ENCODE measurements at regions not wholly inside any gene's neighbourhood (a gene's known extent, or its start where the extent isn't known, plus 50 kb on each side); places are given as distances from the start of the nearest gene placed in this dataset.

DNA sequence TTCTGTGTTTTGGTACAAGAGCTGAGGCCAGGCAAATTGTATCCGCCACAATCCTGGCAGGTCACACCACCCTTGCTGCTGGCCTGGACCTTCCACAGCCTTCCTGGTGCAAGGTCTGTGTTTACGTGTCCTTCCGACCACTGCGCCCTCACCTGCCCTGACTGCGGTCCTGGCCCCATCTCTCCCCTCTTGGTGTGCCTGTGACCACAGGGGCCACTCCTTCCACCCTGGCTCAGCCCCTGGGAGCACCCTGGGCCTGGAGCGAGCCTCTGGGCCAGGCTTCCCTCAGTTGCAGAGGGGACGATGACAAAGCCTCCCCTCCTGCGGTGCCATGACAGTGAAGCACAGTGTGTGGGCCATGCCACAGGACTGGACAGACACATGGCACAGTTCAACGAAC, 104.5 kb downstream of the PLXNA1 start:
- DNase-seq (ENCODE audit: low read depth in 3 of 3, low spot score in 2 of 3), result no peak

DNA sequence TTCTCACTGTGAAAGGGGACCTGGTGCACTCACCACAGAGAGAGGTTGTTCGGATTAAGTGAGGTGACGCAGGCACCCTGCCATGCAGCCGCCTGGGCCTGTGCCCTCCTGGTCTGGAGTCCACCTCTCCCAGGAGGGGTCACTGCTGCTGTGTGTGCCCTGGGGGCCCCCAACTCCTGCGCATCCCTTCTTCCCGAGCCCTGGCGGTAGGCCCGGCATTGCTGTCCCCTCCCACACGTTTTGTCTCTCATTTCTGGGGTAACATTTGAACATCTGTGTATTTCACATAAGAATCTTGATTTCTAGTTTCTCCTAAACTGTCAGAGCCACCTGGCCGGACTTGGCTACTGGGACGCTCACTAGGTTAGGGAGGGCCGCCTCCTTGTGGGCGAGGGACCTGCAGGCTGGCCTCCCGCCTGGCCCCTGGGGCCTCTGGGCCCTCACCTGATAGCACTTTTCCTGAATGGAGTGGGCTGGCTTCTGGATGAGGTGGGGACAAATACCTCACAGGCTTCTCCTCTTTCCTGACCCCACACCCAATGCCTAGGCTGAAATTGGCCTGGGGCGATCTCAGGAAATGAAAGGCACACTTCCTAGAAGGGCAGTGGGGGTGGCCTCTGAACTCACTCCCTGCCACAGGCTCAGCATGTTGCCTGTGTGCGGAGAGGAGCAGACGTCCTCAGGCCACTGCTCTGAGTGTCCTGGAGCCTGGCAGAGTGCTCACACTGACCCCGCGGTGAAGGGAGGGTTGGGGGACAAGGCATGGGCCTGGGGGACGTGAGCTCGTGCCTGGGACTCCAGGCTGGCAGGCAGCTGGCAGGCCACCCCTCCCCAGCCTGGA, 104.2 kb upstream of the PRR23E start:
- DNase-seq (ENCODE audit: low read depth in 3 of 3, low spot score in 2 of 3), result no peak

DNA sequence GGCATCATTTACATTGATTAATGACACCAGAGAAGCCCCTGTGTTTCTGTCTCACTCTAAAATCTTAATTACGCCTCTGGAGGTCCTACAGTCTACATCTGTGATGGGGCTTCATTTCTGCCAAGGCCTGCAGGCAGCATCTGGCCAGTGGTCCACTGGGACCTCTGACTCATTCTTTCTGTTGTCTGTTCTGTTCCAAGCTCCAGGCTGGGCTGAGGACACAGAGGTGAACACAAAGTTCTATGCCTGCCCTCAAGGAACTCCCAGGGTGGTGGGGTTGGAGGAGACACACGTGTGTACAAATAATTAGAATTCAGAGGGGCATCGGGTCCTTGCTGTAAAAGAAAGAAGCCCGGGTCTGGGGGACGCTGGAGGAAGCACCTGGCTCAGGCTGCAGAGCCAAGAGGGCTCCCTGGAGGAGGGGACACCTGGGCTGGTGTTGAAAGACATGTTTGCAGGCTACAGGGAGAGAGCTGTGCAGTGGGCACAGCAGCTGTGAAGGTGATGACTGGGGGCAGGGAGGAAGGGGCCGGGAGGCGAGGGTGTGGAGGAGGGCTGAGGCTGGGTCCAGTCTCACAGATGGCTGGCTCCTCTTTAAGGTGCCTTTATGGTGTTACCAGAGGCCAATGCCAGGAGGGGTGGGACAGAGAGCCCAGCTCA, 103.3 kb upstream of the PRR23E start:
- no peak for DNase-seq (ENCODE audit: low read depth in 3 of 3, low spot score in 2 of 3)

DNA sequence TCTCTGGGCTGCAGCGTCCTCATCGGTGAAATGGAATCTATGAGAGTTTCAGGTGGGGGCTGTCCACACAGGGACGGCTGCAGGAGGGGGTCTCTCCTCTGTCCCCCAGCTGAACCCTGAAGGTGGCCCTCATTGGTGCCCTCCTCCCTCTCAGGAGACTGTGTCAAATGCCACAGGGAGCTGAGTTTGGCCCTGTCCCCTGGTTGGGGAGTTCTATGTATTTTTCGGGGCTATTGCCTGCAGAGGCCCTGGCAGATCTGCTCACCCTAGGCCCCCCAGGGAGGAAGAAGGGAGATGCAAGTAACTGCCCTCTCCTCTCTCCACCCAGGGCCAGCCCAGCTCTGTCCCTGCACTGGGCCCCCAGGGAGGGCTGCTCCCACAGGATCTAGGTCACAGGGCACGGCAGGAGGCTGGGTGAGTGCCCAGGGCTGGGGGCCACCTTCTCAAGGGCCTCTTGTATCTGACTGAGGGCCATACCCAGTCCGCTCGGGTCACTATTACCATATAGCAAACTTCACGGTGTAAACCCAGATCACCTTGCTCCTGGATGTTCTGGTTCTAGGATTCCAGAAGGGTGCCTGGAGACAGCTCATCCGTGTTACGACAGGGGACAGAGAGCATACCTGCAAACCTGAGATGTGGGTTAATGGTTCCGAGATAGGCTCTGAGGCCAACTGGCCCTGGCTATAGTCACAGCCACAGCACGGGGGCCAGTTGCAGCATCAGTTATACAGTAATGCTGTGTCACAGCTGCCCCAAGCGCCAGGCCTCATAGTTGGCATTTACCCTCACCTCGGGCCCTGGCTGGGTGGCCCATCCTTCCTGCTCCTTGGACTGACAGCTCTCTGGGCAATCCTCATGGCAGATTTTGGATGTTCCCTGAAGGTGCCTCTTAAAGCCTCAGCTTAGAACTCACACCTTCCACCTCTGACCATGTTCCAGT, 102.4 kb upstream of the PRR23E start:
- DNase-seq (ENCODE audit: low read depth in 3 of 3, low spot score in 2 of 3), result no peak

DNA sequence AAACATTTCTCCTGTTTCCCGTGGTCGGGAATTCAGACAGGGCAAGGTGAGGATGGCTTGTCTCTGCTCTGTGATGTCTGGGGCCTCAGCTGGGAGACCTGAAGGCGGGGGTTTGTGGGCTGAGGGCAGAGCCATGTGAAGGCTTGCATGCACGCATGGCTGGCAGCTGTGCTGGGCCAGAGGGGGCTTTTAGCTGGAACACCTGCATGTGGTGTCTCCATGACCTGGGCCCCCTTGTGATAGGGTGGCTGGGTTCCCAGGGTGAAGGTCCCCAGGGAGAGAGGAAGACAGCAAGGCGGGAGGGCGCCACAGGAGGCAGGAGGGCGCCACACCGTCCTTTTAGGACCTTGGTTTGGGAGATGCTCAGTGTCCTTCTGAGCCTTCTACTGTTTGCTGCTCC, 101.6 kb upstream of the PRR23E start:
- DNase-seq (ENCODE audit: low read depth in 3 of 3, low spot score in 2 of 3), result no peak

DNA sequence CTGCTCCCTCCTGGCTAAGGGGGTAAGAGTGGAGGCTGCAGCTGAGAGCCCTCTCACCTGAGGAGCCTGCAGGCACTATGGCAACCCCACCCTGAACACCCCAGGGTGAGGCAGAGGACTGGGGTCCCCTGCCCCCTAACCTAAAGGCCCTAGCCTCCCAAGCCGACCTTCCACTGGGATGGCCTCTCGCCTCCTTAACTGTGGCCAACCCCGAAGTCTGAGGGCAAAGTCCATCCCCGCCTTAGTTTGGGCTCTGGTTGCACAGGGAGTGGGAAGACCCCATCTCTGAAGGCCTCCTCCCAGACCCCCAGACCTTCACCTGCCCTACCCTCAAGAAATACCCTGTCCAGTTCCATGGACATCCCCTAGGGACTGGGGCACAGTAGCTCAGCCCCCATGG, 100.6 kb upstream of the PRR23E start:
- DNase-seq (ENCODE audit: low read depth in 3 of 3, low spot score in 2 of 3), result no peak

DNA sequence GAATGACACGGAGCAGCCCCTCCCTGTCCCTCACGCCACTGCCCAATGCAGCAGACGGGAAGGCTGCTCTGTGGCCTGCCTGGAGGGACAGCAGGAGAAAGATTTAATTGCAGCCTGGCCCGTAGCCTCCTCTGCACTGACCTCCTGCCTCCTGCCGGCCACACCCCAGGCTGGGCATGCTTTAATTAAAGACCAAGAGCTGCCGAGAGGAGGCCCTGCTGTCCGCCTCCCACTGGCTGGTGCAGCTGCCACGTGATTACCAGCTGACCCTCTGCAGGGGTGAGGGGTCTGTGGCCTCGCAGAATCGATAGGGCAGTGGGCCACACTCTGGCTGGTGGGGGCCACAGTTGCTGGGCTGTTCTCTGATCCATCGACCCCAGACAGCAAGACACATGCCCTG, 100.2 kb upstream of the PRR23E start:
- DNase-seq (ENCODE audit: low read depth in 3 of 3, low spot score in 2 of 3), result no peak

DNA sequence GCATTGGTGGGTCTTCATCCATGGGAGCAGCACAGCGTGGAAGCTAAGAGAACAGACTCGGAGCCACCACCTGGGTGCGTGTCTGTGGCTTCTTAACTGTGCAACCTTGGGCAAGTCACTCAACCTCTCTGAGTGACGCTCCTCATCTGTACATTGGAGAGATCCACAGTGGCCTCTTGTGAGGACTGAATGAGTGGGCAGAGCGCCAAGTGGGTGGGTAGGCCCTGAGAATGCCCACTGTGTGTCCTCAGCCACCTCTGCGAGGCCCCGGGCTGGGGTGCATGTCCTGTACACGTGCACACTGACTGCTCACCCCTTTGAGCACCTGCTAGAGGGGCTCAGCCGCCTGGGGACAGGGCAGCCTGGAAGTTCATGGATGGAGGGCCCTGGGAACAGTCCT, 99.6 kb upstream of the PRR23E start:
- DNase-seq (ENCODE audit: low read depth in 3 of 3, low spot score in 2 of 3), result no peak

DNA sequence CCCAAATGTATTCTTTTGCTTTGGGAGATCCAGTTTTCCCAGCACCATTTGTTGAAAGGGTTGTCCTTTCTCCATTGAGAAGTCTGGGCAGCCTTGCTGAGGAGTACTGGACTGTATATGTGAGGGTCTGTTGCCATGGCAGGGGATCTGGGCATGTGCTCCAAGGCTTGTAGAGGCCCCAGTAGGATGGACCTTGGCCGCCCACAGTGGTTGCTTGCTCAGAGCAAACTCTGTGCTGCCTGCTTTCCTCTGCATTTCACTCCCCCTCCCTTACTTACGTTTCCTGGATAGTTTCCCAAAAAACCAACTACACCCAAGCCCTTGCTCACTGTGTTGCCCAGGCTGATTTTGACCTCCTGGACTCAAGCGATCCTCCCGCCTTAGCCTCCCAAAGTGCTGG, 97.2 kb upstream of the PRR23E start:
- no peak for DNase-seq (ENCODE audit: low read depth in 3 of 3, low spot score in 2 of 3)

DNA sequence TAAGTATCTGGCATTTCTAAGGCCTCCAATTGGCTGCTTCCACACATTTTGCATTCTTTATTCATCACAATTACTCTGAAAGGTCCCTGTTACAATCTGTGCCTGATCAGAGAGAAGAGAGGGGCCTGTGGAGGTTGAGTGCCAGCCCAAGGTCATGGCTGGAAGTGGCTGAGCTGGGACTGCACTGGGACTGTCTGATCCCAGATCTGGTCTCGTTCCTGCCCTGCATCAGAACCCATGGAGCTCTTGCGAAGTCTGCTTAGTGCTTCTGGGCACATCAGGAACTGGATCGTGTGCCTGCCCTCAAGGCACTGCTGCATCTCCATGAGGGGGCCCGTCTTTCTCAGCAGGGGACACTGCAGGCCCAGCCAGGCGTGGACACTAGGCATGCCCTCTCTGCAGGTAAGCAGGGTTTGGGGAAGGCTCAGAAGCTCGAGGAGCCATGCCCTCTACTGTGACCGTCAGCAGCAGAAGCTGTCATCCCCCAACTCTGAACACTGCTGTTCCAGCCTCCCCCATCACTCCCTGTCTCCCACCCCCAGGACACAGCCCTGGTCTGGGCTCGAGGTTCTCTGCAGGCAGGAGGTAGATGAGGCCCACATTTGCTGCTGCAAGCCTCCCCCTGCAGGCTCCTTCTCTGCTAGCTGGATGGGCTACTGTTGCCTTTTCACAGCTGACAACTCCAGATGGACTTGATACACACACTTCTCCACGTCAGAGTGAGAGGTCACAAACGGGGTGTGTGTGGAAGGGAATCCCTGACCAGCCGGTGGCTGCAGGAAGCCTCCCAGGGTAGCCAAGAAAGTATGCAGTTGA, 96.5 kb upstream of the PRR23E start:
- no peak for DNase-seq (ENCODE audit: low read depth in 3 of 3, low spot score in 2 of 3)

DNA sequence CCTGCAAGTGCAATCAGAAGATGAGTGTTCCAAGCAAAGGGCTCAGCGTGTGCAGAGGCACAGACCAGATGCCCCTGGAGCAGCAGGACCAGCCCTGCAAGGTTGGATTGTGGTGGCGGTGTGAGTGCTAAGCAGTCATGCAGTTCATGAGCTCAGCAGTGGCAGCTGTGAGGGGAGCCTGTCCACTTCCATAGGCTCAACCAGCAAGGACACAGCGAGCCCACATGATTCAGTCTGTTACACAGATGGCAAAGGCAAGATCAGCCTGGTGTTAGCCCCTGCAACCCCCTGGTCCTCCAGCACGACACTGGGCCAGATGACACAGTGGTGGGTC, 95.9 kb upstream of the PRR23E start:
- DNase-seq (ENCODE audit: low read depth in 3 of 3, low spot score in 2 of 3), result no peak

DNA sequence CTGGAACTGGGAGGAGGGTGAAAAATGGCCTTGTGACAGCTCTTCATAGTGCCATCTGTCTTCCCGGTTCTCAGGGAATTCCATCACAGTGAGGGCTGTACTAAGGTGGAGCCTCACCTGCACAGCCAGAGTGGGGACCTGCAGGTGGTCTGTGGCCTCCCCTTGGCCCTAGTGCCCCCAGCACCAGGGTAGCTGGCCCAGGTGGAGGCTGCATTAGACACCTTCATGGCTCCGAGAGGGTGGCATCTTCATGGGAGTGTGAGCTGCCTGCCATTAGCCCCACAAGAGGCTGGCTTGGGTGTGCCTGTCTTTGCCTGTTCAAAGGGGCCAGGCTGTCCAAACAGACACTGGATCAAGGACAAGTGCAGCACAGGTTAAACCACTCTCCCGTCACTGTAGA, 95.5 kb upstream of the PRR23E start:
- DNase-seq (ENCODE audit: low read depth in 3 of 3, low spot score in 2 of 3), result no peak

DNA sequence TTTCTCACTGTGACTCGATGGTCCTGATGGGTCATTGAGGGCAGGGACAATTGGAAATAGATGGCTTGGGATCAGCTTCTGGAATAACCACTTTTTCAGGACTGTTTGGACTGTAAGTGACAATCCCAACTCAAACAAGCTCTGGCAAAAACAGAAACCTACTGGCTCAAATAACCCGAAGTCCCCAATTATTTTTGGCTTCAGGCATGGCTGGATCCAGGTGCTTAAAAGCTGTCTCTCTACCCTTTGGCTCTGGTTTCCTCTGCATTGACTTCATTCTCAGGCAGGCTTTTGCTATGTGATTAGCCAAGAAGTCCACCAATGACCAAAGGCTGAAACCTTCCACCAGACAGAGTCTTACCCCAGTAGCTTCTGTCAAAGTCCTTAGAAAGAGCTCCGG, 92.9 kb upstream of the PRR23E start:
- no peak for DNase-seq (ENCODE audit: low read depth in 3 of 3, low spot score in 2 of 3)

DNA sequence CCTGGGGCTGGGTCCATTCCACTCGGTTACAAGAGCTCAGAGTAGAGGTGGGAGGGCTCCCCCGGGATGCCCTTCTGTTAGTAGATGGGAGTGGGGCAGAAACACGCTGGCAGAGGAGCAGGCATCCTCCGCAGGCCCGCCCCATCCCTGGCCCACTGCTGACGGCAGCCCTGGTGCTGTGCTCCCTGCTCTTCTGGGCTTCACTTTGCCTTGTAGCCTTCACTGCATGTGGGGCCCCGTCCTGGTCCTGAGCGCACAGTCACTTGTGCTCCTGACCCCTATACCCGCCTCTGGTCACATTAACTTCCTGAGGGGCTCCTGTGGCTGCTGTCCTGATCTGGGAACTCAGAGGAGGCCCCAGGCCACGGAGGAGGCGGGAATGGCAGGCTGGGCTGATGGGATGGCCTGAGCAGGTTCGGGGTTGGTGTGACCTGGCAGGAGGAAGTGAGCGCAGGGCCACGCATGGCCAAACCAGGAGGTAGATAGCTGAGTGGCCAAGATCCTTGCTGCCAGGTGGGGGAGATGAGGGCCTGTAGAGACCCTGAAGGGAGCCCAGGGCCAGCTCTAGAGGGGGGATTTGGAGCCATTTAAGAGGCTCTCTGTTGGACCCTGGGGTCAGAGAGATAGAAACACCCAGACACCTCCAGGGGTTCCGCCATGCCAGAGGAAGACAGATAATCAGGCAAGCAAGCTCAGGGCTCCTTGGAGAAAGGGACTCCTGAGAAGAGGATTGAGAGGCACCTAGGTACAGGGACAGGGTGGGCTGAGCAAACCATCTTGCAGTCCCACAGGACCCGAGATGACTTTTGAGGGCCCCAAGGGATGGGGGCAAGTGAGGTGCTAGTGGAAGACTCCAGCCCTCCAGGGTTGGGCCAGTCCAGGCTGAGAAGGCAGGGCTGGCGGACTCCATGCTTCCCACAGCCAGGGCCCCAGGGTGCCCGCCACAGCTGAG, 92.2 kb upstream of the PRR23E start:
- no peak for DNase-seq (ENCODE audit: low read depth in 3 of 3, low spot score in 2 of 3)

DNA sequence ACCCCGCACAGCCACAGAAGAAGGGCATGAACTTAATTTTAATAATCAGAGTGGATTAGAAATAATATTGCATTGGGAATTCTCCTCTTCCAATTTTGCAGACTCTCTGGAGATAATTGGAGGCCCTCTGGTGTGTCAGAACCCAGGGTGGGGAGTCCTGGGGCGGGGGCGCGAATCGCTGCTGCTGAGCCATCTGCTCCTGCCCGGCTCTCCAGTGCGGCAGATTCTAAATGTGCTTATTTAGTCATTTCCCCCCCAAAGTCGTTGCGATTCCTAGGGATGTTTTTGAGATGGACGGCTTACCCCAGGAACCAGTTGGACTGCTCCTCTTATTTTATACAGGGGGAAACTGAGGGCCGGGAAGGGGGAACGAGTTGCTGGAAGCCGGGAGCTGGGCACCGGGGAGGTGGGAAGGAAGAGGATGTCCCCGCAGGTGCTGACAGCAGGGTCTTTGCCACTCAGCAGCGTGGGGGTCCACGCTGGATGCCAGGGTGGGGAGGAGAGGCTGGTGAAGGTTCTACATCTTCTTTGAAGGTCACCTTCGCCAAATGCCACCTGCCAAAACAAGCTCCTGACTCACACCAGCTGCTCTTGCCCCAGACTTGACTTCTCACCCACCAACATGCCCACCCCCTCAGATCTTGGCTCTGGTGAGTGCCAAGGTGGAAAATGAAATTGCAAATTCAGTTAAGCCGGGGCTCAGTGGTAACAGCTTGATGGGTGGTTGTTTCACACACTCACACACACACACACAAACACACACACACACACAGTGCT, 91.3 kb upstream of the PRR23E start:
- no peak for DNase-seq (ENCODE audit: low read depth in 3 of 3, low spot score in 2 of 3)

DNA sequence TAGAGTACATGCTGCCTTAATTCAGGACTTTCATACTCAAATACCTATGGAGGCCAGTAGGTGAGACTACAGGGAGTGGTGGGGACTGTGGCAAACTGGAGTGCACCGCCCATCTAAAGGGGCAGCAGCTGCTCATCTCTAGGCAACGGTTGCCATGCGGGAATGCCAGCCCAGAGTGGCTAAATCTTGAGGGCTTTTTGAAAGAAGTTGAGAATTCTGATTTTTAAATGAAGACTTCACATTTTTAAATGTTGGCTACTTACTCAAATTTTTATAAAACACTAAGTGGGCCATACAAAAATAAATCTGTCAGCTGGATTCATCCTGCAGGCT, 90.8 kb upstream of the PRR23E start:
- DNase-seq (ENCODE audit: low read depth in 3 of 3, low spot score in 2 of 3), result no peak

DNA sequence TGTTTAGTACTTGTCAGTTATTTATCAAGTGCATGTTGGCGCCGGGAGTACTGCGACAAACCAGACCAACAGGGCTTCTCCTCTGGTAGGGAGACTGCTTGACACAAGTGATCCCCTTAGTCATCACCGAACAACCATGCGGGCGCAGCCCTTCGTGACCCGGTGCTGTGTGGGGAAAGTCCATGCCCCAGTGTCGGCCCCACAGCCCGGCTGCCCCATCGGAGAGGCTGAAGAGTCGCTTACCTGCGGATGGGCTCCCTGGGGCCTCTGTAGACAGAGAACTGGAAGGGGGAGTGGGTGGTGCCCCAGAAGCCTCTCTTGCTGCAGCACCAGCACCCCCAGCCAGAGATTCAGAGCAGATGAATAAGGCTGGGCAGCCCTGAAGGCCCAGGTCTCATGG, 90.3 kb upstream of the PRR23E start:
- no peak for DNase-seq (ENCODE audit: low read depth in 3 of 3, low spot score in 2 of 3)

DNA sequence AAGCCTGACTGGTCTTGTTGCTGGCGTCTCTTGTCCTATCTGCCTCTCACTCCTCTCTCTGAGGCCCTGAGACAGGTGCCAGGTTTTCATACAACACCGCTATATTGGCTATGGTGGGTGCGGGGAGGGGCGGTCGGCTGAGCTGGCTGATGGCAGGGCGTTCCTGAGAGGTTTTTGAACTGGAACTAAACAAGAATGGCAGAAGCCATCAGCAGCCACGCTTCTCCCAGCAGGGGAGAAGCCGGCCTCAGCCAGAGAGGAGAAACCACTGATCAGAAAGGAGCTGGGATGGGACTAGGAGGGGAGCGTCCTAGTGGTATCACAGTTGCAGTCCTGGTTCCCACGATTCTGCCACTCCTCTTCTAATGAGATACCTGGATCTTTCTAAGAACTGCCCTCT, 89.9 kb upstream of the PRR23E start:
- no peak for DNase-seq (ENCODE audit: low read depth in 3 of 3, low spot score in 2 of 3)

DNA sequence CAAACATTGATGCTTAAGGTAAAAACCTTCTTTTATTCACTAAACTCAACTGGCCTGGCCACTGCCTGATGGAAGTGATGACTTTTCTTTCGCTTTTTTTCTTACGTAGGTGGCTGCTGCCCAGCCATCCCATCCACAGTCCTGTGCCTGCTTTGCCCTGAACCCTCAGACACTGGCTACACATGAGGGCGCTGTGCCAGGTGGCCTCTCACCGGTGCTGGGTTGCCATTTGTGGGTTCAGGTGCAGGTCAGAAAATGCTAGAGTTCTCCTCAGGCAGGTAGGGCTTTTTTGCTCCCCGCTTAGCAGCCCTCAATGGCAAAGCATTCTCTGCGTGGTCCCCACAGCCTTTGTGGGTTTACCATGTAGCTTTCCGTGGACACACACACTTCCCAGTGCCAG, 88.3 kb upstream of the PRR23E start:
- DNase-seq (ENCODE audit: low read depth in 3 of 3, low spot score in 2 of 3), result no peak
